HG03175 (cell line): ENCODE measurements at regions not wholly inside any gene's neighbourhood (a gene's known extent, or its start where the extent isn't known, plus 50 kb on each side); places are given as distances from the start of the nearest gene placed in this dataset.
"Not testable (repeated sequence)": the region's sequence is repeated elsewhere in the genome, so short reads cannot be mapped to it uniquely, and the experiment has no call there.

Experiments used
- ATAC-seq: cut with Tn5 transposase; IDR thresholded peaks from one replicate; pipeline ENCODE4 v1.9.1; 2021; ENCODE audit warnings: mild to moderate bottlenecking, moderate library complexity; ENCODE audit not compliant: unreplicated experiment

DNA sequence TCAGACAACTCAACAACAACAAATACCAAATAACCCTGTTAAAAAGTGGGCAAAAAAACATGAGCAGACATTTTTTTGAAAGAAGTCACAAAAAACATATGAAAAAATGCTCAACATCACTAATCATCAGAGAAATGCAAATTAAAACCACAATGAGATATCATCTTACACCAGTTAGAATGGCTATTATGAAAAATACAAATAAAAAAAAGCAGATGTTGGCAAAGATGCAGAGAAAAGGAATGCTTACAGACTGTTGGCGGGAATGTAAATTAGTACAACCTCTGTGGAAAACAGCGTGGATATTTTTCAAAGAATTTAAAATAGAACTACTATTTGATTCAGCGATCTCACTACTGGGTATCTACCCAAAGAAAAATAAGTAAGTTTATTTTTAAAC lies 114.0 kb downstream of the SLC38A4 start:
- no peak for ATAC-seq

DNA sequence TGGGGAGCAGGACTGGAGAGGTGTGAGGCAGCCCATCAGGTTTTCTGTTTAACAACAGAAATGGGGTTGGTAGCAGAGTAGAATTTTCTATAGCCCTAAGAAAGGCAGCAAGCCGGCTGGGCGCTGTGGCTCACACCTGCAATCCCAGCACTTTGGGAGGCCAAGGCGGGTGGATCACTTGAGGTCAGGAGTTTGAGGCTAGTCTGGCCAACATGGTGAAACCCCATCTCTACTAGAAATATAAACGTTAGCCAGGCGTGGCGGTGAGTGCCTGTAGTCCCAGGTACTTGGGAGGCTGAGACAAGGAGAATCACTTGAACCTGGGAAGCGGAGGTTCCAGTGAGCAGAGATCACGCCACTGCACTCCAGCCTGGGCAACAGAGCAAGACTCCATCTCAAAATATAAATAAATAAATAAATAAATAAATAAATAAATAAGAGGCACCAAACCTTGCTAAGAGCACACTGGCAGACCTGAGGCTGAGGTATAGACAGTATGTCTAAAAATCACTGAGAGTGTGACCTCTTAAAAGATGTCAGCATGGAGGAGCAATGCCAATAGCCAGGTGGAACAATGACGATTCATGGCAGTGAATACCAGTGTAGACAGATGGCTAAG lies 115.6 kb downstream of the SLC38A4 start:
- no peak for ATAC-seq

DNA sequence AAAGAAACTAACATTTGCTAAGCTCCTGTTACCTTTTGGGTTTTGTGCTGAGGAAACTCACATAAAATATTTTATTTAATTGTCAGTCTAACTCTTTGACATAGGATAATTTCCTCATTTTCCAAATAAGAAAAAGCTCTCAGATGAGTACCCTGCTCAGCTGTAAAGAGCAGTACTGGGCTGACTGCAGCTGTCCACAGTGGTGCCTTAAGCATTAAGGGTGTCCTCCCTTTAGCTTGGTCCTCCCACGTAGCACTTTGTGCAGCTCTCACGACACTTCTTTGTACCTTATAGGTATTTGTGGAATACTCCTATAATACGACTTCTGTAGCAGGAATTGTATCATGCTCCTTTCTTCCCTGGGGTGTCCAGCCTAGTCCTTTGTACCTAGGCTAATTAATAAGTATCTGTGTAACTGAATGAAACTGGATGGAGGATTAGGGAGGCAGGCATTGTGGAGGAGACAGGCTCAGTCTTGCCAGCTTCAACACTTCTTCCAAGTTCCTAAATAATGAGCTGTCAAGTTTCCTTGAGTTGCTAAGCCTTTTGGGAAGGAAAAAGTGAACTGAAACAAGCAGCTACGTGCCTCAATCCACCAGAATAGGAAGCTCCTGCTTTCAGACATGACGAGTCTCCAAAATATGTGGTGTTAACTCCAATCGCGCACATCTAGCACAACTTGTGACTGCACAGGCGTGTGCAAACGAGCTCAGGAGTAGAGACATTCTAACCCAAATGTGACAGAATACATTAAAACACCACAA lies 123.0 kb downstream of the SLC38A4 start:
- ATAC-seq = no peak

GRCh38 chr12:46701356-46701755 lies 124.4 kb downstream of the SLC38A4 start:
- no peak for ATAC-seq

DNA sequence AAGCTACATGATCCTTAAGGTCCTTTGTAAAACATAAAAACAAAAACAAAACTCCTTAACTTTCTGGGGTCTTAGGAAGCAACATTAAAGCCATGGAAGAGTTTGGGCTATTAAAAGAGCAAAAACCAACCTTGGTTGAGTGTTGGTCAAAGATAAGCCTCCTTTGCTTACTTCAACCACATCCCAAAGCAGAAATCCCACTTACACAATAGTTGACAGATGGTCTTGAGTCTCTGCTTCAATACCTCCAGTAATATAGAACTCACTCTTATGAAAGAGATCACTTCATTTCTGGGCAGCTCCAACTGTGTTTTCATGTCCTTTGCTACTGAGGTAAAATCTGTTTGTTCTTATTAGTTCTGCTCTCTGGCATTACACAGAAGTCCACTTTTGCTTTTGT lies 125.8 kb downstream of the SLC38A4 start:
- no peak for ATAC-seq

- no peak for ATAC-seq
These were observed 127.8 kb downstream of the SLC38A4 start for GRCh38 chr12:46698003-46698402.

DNA sequence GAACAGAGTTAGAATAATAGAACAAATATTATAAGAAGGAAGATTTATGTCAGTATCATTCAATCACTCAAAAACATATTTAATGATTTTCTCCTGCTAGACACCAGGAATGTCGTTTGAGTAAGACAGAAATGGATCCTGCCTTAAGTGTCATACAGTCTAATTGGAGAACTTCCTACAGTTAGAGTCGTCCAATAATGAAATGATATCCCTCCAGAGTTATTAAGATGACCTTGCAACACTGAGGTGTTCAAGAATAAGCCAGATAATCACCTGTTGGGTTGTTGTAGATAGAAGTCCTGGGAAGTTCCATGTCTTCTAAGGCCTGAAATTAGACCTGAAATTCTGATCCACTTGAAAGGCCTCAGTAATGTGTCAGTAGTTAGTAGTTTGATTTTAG lies 132.3 kb downstream of the SLC38A4 start:
- ATAC-seq = no peak

GRCh38 chr12:46693034-46693433 lies 132.8 kb downstream of the SLC38A4 start:
- ATAC-seq = no peak

- no peak for ATAC-seq
These were observed 133.2 kb downstream of the SLC38A4 start for GRCh38 chr12:46692606-46693005.

DNA sequence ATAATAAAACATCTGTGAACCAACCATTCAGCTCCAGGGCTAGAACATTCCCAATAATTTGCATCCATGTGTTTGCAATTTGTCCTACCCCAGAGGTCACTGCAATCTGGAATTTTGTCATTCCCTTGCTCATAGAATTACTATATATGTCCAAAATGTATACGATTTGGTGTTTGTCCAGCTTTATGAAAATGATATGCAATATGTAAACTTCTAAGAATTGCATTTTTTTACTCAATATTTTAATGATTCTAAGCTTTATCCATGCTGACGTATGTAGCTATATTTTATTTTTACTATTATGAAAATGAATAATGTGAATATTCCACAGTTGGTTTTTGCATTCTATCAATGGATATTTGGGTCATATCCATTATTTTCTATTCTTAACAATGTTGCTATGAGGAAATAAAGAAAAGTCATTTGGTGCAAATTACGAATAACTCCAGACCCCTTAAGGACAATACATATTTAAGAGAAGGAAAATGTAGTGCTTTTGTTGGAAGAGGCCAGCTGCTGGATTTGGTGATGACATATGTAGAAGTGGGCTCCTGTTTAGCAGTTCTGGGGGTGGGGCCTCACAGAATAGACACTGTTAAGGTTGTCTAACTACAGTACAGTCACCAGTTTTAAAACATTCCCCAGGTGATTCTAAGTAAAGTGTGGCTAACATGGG lies 139.4 kb downstream of the SLC38A4 start:
- ATAC-seq = no peak

GRCh38 chr12:46684243-46684642 lies 141.6 kb downstream of the SLC38A4 start:
- ATAC-seq = not testable (repeated sequence)

- ATAC-seq = no peak
These were observed 143.6 kb downstream of the SLC38A4 start for GRCh38 chr12:46682148-46682547.

DNA sequence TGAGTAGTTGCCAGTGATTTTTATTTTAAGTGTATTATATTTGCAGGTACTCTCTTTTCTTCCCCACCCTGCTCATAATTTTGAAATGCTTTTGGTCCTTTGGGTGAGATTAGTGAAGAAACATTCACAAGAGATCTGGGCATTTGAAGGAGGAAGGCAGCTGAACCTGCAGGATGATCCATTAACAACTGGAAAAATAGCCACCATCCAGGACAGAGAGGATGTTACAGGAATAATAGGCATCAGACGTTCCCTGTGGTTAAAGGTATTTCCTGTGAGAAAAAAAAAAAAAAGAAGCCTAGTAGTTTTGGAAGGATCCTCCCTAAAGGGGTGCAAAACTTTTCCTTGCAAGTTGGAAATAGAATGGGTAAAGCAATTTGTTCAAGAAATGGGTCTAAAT lies 145.3 kb downstream of the SLC38A4 start:
- ATAC-seq = no peak

GRCh38 chr12:46679754-46680153 lies 146.0 kb downstream of the SLC38A4 start:
- ATAC-seq = no peak

DNA sequence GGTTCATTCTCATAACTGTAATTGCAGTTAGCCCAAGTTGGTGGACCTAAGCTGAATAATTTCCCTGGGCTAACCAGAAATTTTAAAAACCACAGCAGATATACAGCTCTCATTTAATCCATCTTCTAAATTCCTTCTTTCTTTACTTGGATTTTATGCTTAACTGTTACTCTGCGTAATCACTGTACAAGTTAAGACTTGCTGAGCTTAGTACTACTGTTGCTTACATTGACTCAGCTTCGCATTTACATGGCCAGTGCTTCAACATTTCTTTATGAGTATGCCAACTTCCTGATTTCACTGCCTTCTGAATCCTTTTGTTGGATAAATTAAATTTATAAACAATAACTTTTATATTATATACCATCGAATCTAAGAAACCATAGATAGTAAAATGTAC lies 147.4 kb downstream of the SLC38A4 start:
- ATAC-seq = no peak

GRCh38 chr12:46677749-46678148 lies 148.0 kb downstream of the SLC38A4 start:
- ATAC-seq = no peak

GRCh38 chr12:46676797-46677520 lies 148.8 kb downstream of the SLC38A4 start:
- no peak for ATAC-seq

GRCh38 chr12:46676396-46676795 lies 149.4 kb downstream of the SLC38A4 start:
- no peak for ATAC-seq

GRCh38 chr12:46675736-46676135 lies 150.1 kb downstream of the SLC38A4 start:
- ATAC-seq = no peak

- no peak for ATAC-seq
These were observed 151.0 kb downstream of the SLC38A4 start for GRCh38 chr12:46674800-46675199.

DNA sequence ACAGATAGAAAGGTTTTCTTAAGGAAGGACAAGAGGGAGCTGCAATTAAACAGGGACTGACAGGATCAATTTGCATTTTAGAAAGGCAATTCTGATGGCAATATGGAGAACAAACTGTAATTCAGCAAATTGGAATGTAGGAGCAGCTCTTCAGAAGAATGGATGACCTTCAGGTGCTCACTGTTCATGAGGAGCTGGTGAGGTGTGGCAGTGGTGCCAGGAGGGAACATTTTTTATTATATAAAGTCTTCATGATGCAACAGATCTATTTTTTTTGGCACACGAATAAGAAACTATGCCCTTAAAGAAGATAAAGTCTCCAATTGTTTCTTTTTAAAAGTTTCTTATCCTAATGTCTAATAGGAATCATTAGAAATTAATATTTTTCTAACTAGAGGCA lies 151.7 kb downstream of the SLC38A4 start:
- no peak for ATAC-seq
